H9 (cell line): ENCODE measurements at regions not wholly inside any gene's neighbourhood (a gene's known extent, or its start where the extent isn't known, plus 50 kb on each side); places are given as distances from the start of the nearest gene placed in this dataset.

Source experiments
- DNase-seq: peaks from one replicate; pipeline ENCODE4 v3.0.0-alpha.2; 2017
- H2AFZ ChIP-seq: one replicate; pipeline ENCODE4 v1.6.1; 2013; ENCODE audit warnings: mild to moderate bottlenecking, low read length, control low read depth, moderate library complexity
- H2AK5ac ChIP-seq: 2 replicates; pipeline ENCODE4 v1.6.1; 2013; ENCODE audit warnings: low read length, control low read depth, mixed read lengths; ENCODE audit not compliant: insufficient read length
- H2BK120ac ChIP-seq: one replicate; pipeline ENCODE4 v1.6.1; 2013; ENCODE audit warnings: low read depth, mild to moderate bottlenecking, low read length, control low read depth, inconsistent platforms; ENCODE audit not compliant: poor library complexity, severe bottlenecking
- H2BK12ac ChIP-seq: 2 replicates; pipeline ENCODE4 v1.6.1; 2013; ENCODE audit warnings: low read length, control low read depth, mixed read lengths, low read depth; ENCODE audit not compliant: insufficient read length
- H2BK15ac ChIP-seq: 2 replicates; pipeline ENCODE4 v1.6.1; 2013; ENCODE audit warnings: low read depth, low read length, control low read depth
- H2BK20ac ChIP-seq: one replicate; pipeline ENCODE4 v1.6.1; 2013; ENCODE audit warnings: low read depth, mild to moderate bottlenecking, low read length, control low read depth, inconsistent platforms; ENCODE audit not compliant: poor library complexity, severe bottlenecking
- H2BK5ac ChIP-seq: 2 replicates; pipeline ENCODE4 v1.6.1; 2013; ENCODE audit warnings: low read length, control low read depth, mixed read lengths; ENCODE audit not compliant: insufficient read length
- H3K14ac ChIP-seq: 2 replicates; pipeline ENCODE4 v1.6.1; 2013; ENCODE audit warnings: low read length, control low read depth; ENCODE audit not compliant: insufficient read depth
- H3K18ac ChIP-seq: 2 replicates; pipeline ENCODE4 v1.6.1; 2013; ENCODE audit warnings: low read depth, mild to moderate bottlenecking, mixed read lengths, low read length, control low read depth; ENCODE audit not compliant: insufficient read length
- H3K23ac ChIP-seq: 2 replicates; pipeline ENCODE4 v1.6.1; 2013; ENCODE audit warnings: low read length, control low read depth, mixed read lengths, low read depth; ENCODE audit not compliant: insufficient read length
- H3K23me2 ChIP-seq: 2 replicates; pipeline ENCODE4 v1.6.1; 2013; ENCODE audit warnings: low read depth, mild to moderate bottlenecking, mixed read lengths, low read length, control low read depth; ENCODE audit not compliant: insufficient read length, poor library complexity, severe bottlenecking
- H3K27ac ChIP-seq: 2 replicates; pipeline ENCODE4 v1.5.1; 2013; ENCODE audit warnings: low read length, control low read depth, mixed read lengths, low read depth; ENCODE audit not compliant: insufficient read length
- H3K27me3 ChIP-seq: 2 replicates; pipeline ENCODE4 v1.6.1; 2013; ENCODE audit warnings: low read length, control low read depth, inconsistent platforms; ENCODE audit not compliant: insufficient read depth
- H3K4ac ChIP-seq: 2 replicates; pipeline ENCODE4 v1.6.1; 2013; ENCODE audit warnings: low read depth, mild to moderate bottlenecking, control low read depth, inconsistent platforms, low read length, moderate library complexity
- H3K4me1 ChIP-seq: 2 replicates; pipeline ENCODE4 v1.6.1; 2013; ENCODE audit warnings: low read length, control low read depth, inconsistent platforms; ENCODE audit not compliant: insufficient read depth
- H3K4me2 ChIP-seq: 2 replicates; pipeline ENCODE4 v1.6.1; 2013; ENCODE audit warnings: low read length, control low read depth, mixed read lengths; ENCODE audit not compliant: insufficient read length, insufficient read depth
- H3K56ac ChIP-seq: 2 replicates; pipeline ENCODE4 v1.6.1; 2013; ENCODE audit warnings: low read depth, mild to moderate bottlenecking, mixed read lengths, low read length, control low read depth; ENCODE audit not compliant: insufficient read length
- H3K79me1 ChIP-seq: 2 replicates; pipeline ENCODE4 v1.6.1; 2013; ENCODE audit warnings: low read depth, mild to moderate bottlenecking, moderate library complexity, low read length, control low read depth, inconsistent platforms; ENCODE audit not compliant: insufficient read depth, poor library complexity, severe bottlenecking
- H3K79me2 ChIP-seq: 2 replicates; pipeline ENCODE4 v1.6.1; 2013; ENCODE audit warnings: low read length, control low read depth, inconsistent platforms; ENCODE audit not compliant: insufficient read depth
- H3K9ac ChIP-seq: 2 replicates; pipeline ENCODE4 v1.6.1; 2013; ENCODE audit warnings: low read length, control low read depth, mixed read lengths; ENCODE audit not compliant: insufficient read length; ENCODE audit errors: extremely low read depth
- H3K9me3 ChIP-seq: one replicate; pipeline ENCODE4 v1.6.1; 2013; ENCODE audit warnings: low read depth, low read length, inconsistent platforms; ENCODE audit not compliant: control insufficient read depth
- H3T11ph ChIP-seq: one replicate; pipeline ENCODE4 v1.6.1; 2013; ENCODE audit warnings: mild to moderate bottlenecking, low read length, control low read depth, inconsistent platforms
- H4K20me1 ChIP-seq: one replicate; pipeline ENCODE4 v1.6.1; 2013; ENCODE audit not compliant: control insufficient read depth, insufficient read length, insufficient read depth
- H4K5ac ChIP-seq: 2 replicates; pipeline ENCODE4 v1.6.1; 2013; ENCODE audit warnings: low read depth, mild to moderate bottlenecking, mixed read lengths, low read length, control low read depth; ENCODE audit not compliant: insufficient read length
- H4K8ac ChIP-seq: replicated peaks from 2 replicates; pipeline ENCODE4 v1.6.1; 2013; ENCODE audit warnings: low read length, control low read depth, mixed read lengths, low read depth; ENCODE audit not compliant: insufficient read length
- H4K91ac ChIP-seq: 2 replicates; pipeline ENCODE4 v1.6.1; 2013; ENCODE audit warnings: low read depth, mild to moderate bottlenecking, moderate library complexity, mixed read lengths, low read length, control low read depth; ENCODE audit not compliant: insufficient read length
- H3K27ac Mint-ChIP-seq, 3 experiments: 2 replicates in 2 of 3; 3 replicates in 1 of 3; pipeline ENCODE4 v1.8.0; 2020 to 2021; ENCODE audit warnings: mixed read lengths in 3 of 3, mild to moderate bottlenecking in 1 of 3, moderate library complexity in 1 of 3
- H3K27me3 Mint-ChIP-seq: 2 replicates; pipeline ENCODE4 v1.8.0; 2021; ENCODE audit warnings: low read depth, mild to moderate bottlenecking, moderate library complexity, mixed read lengths
- H3K36me3 Mint-ChIP-seq, 3 experiments: 2 replicates in 2 of 3; 3 replicates in 1 of 3; pipeline ENCODE4 v1.8.0; 2020 to 2021; ENCODE audit warnings: low read depth in 3 of 3, mixed read lengths in 3 of 3; ENCODE audit not compliant: insufficient read depth in 1 of 3
- H3K4me1 Mint-ChIP-seq, 2 experiments: 2 replicates each; pipeline ENCODE4 v1.8.0; 2020; ENCODE audit warnings: mixed read lengths in 2 of 2
- H3K4me3 Mint-ChIP-seq, 2 experiments: 2 replicates in 1 of 2; 3 replicates in 1 of 2; pipeline ENCODE4 v1.8.0; 2020 to 2021; ENCODE audit warnings: mild to moderate bottlenecking in 2 of 2, mixed read lengths in 2 of 2, moderate library complexity in 1 of 2
- H3K9me3 Mint-ChIP-seq, 2 experiments: 2 replicates in 1 of 2; 3 replicates in 1 of 2; pipeline ENCODE4 v1.8.0; 2020; ENCODE audit warnings: mild to moderate bottlenecking in 2 of 2, mixed read lengths in 2 of 2, moderate library complexity in 1 of 2
- CTCF ChIP-seq: fragments of 200-600 bp; sonication (generic); conservative IDR thresholded peaks from 3 replicates; pipeline ENCODE4 v1.8.0; 2021; ENCODE audit warnings: antibody characterized with exemption, mild to moderate bottlenecking
- WGBS: extraction: QIAGEN DNeasy Blood & Tissue Kit; methylation state at CpG from one replicate; pipeline ENCODE4 v1.1.7; 2013; ENCODE audit warnings: missing lambda C conversion rate, low lambda C conversion rate, mixed read lengths; ENCODE audit not compliant: insufficient read length; ENCODE audit errors: extremely low coverage; 5-methylcytosine and 5-hydroxymethylcytosine counted together

GRCh38 chr18:47593744-47594472, 336.6 kb downstream of the SMAD2 start:
- H2AFZ ChIP-seq, result no peak overlapping the region
- H3K4me1 ChIP-seq, result no peaks in the 10 kb centered on the region; the same call in 1 of the 2 replicates
- no peak overlapping the region for H3K27ac ChIP-seq
- H3K79me2 ChIP-seq, result no peaks in the 10 kb centered on the region
- H2BK5ac ChIP-seq, result no peak overlapping the region
- H3K9me3 Mint-ChIP-seq, result peaks cover 0 to 2% of the 10 kb centered on the region in 2 experiments; a peak in 3 of 5 replicates
- H2BK20ac ChIP-seq, result no peak overlapping the region
- no peak overlapping the region for H3K4me2 ChIP-seq
- no peak for DNase-seq
- H2BK120ac ChIP-seq, result no peak overlapping the region
- H3K36me3 Mint-ChIP-seq, result no peaks in the 10 kb centered on the region; a peak in 1 of 7 replicates
- no peak overlapping the region; a peak in 1 of 7 replicates for H3K27ac Mint-ChIP-seq
- no peaks in the 10 kb centered on the region for H3K9me3 ChIP-seq
- no peak overlapping the region for H4K5ac ChIP-seq
- H3K14ac ChIP-seq, result no peak overlapping the region
- H3K56ac ChIP-seq, result no peak overlapping the region
- H4K8ac ChIP-seq, result no peak overlapping the region
- no peaks in the 10 kb centered on the region for H3K27me3 ChIP-seq
- no peak overlapping the region for H3K18ac ChIP-seq
- no peak overlapping the region for H3T11ph ChIP-seq
- H3K27me3 Mint-ChIP-seq, result peaks cover 18% of the 10 kb centered on the region
- no peak overlapping the region for H4K91ac ChIP-seq
- no CpG with 5 or more reads among the region's 13 CpGs for WGBS
- no peak overlapping the region for H3K23ac ChIP-seq
- H3K4me1 Mint-ChIP-seq, result peaks cover 24 to 27% of the 10 kb centered on the region in 2 experiments
- H2BK12ac ChIP-seq, result no peak overlapping the region
- H2AK5ac ChIP-seq, result no peak overlapping the region
- no peak overlapping the region for H2BK15ac ChIP-seq
- H3K4me3 Mint-ChIP-seq, result no peak overlapping the region; a peak in 1 of 5 replicates
- TF ChIP-seq CTCF, result no peak
- H3K4ac ChIP-seq, result no peak overlapping the region
- H3K23me2 ChIP-seq, result no peaks in the 10 kb centered on the region
- H3K79me1 ChIP-seq, result no peaks in the 10 kb centered on the region
- no peak overlapping the region for H3K9ac ChIP-seq
- no peaks in the 10 kb centered on the region for H4K20me1 ChIP-seq
